ENCODE measurements at regions not wholly inside any gene's neighbourhood (a gene's known extent, or its start where the extent isn't known, plus 50 kb on each side); places are given as distances from the start of the nearest gene placed in this dataset.

DNA sequence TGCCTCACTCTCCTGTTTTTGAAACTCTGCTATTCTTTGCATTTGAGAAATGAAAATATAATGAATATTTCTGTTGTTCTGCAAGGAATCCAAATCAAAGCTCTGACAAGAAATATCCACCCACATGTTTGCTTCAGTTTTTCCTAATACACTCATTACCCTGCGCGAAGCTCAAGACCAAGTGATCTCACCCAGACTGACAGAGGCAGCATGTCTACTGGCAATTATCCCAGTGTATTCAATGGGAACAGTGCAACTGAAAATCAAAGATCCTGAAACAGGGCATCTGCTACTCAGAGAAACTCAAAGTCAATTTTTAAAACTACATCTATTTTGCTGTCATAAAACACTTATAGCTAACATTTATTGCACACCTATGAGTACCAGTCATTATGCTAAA is 321.0 kb upstream of the LRRC7 start:
- Histone ChIP-seq H3K27ac (no peak overlapping the region), H3K36me3 (no peaks in the 10 kb centered on the region), H3K27me3 (no peaks in the 10 kb centered on the region), H3K4me3 (no peak overlapping the region), H3K9me3 (ENCODE audit: low read depth) (no peaks in the 10 kb centered on the region), H3K4me1 (ENCODE audit: low read depth) (peaks cover 11% of the 10 kb centered on the region)
- TF ChIP-seq, protein P1, sequence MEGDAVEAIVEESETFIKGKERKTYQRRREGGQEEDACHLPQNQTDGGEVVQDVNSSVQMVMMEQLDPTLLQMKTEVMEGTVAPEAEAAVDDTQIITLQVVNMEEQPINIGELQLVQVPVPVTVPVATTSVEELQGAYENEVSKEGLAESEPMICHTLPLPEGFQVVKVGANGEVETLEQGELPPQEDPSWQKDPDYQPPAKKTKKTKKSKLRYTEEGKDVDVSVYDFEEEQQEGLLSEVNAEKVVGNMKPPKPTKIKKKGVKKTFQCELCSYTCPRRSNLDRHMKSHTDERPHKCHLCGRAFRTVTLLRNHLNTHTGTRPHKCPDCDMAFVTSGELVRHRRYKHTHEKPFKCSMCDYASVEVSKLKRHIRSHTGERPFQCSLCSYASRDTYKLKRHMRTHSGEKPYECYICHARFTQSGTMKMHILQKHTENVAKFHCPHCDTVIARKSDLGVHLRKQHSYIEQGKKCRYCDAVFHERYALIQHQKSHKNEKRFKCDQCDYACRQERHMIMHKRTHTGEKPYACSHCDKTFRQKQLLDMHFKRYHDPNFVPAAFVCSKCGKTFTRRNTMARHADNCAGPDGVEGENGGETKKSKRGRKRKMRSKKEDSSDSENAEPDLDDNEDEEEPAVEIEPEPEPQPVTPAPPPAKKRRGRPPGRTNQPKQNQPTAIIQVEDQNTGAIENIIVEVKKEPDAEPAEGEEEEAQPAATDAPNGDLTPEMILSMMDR (IDR thresholded peaks at IDR 0.05; ENCODE audit: low read depth, low read length), result no peak
- DNase-seq (ENCODE audit: low read depth in 1 of 2, low spot score in 1 of 2), result peak in 1 of 2 donors; percentile 32

DNA sequence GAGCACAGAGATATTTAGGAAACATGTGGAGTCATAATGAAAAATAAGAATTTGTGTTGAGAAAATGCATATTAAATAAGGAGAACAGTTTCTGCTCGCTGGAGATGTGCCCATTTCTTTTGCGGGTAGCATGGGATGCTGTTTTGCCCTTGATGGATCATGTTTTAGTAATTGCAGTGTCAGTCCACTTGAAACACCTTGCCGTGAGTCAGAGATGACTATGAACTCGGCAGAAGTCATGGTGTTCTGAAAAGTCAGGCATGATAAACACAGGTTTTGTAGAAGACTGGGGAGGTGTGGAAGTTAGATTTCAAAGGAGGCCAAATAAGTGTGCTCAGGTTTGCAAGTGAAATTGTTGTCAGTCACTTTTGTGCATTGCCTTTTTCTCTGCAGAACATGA is 315.0 kb upstream of the LRRC7 start:
- H3K27ac ChIP-seq, result no peak overlapping the region
- no peak for DNase-seq (ENCODE audit: low read depth in 1 of 2, low spot score in 1 of 2)
- no peaks in the 10 kb centered on the region for H3K27me3 ChIP-seq
- H3K36me3 ChIP-seq, result no peaks in the 10 kb centered on the region
- TF ChIP-seq, protein P1 (IDR thresholded peaks at IDR 0.05; ENCODE audit: low read depth, low read length), result no peak
- no peaks in the 10 kb centered on the region for H3K4me1 ChIP-seq (ENCODE audit: low read depth)
- no peak overlapping the region for H3K4me3 ChIP-seq
- no peaks in the 10 kb centered on the region for H3K9me3 ChIP-seq (ENCODE audit: low read depth)

DNA sequence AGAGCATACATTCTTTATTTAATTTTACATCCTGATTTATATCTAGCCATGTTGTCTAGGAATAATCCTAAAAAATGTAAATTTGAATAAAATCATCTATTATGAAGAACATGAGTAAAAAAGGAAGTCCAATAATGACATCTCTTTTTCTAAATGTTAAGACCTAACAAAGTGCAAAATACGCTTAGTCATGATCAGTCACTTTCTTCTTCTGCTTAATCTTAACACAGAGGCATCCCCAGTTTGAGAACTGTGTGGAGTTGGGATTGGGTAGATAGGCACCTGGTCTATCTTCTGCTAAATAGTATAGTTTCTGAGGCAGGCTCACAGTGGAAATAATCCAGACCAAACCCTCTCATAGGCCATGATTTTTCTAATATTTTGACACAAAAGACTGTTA is 311.7 kb upstream of the LRRC7 start:
- no peak overlapping the region for H3K4me3 ChIP-seq
- no peaks in the 10 kb centered on the region for H3K9me3 ChIP-seq (ENCODE audit: low read depth)
- H3K27ac ChIP-seq, result no peak overlapping the region
- H3K27me3 ChIP-seq, result no peaks in the 10 kb centered on the region
- TF ChIP-seq, protein P1 (IDR thresholded peaks at IDR 0.05; ENCODE audit: low read depth, low read length), result no peak
- no peak for DNase-seq (ENCODE audit: low read depth in 1 of 2, low spot score in 1 of 2)
- no peaks in the 10 kb centered on the region for H3K4me1 ChIP-seq (ENCODE audit: low read depth)
- no peaks in the 10 kb centered on the region for H3K36me3 ChIP-seq

DNA sequence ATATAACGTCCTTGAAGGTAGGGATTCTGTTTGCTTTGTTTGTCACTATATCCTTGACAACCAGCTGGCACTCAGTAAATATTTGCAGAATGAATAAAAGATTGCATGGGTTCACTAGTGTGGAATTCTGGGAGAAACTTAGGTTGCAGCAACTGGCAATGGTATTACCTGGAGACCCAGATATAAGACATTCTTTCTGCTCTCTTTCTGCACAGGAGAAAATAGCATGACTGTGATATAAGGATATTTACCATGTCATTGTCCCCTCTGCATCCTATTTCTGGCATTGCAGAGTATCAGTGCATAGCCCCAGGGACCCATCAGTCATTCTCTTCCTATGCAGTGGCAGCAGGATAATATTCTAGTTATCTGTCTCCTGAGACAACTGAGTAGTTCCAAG is 308.9 kb upstream of the LRRC7 start:
- H3K27ac ChIP-seq, result no peak overlapping the region
- no peaks in the 10 kb centered on the region for H3K9me3 ChIP-seq (ENCODE audit: low read depth)
- no peaks in the 10 kb centered on the region for H3K36me3 ChIP-seq
- no peaks in the 10 kb centered on the region for H3K4me1 ChIP-seq (ENCODE audit: low read depth)
- TF ChIP-seq, protein P1 (IDR thresholded peaks at IDR 0.05; ENCODE audit: low read depth, low read length), result no peak
- DNase-seq (ENCODE audit: low read depth in 1 of 2, low spot score in 1 of 2), result no peak
- no peak overlapping the region for H3K4me3 ChIP-seq
- H3K27me3 ChIP-seq, result no peaks in the 10 kb centered on the region

DNA sequence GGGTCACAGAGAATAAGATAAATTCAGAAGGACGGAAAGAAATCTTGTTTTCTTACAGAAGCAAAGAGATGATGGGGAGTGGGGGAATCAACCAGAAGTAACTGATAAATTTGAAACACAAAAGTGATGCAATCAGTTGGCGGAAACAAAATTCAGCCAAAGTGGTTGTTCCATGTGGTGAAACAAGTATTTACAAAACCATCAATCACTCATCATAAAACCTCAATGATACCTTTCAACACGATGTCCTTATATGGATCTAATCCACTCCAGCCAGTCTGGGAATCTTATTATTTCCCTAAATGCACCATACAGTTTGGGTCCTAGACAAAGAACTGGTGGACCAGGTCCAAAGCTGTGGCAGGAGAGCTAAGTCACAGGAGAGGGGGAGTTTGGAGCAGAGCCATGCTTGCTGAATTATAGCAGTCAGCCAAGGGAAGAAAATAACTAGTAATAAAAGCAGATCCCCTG is 303.8 kb upstream of the LRRC7 start:
- peak in 1 of 2 donors; percentile 78 for DNase-seq (ENCODE audit: low read depth in 1 of 2, low spot score in 1 of 2)

More for the DNA sequence above, 303.8 kb upstream of the LRRC7 start:
- no peak overlapping the region for H3K27ac ChIP-seq
- H3K4me1 ChIP-seq (ENCODE audit: low read depth), result no peaks in the 10 kb centered on the region
- no peaks in the 10 kb centered on the region for H3K36me3 ChIP-seq
- TF ChIP-seq, protein P1 (IDR thresholded peaks at IDR 0.05; ENCODE audit: low read depth, low read length), result no peak
- no peaks in the 10 kb centered on the region for H3K27me3 ChIP-seq
- H3K9me3 ChIP-seq (ENCODE audit: low read depth), result no peaks in the 10 kb centered on the region
- no peak overlapping the region for H3K4me3 ChIP-seq

Data from cardiac muscle cell (in vitro differentiated cells and primary cell).